ENCODE measurements at regions not wholly inside any gene's neighbourhood (a gene's known extent, or its start where the extent isn't known, plus 50 kb on each side); places are given as distances from the start of the nearest gene placed in this dataset.
"Not testable (repeated sequence)": the region's sequence is repeated elsewhere in the genome, so short reads cannot be mapped to it uniquely, and the experiment has no call there.

DNA sequence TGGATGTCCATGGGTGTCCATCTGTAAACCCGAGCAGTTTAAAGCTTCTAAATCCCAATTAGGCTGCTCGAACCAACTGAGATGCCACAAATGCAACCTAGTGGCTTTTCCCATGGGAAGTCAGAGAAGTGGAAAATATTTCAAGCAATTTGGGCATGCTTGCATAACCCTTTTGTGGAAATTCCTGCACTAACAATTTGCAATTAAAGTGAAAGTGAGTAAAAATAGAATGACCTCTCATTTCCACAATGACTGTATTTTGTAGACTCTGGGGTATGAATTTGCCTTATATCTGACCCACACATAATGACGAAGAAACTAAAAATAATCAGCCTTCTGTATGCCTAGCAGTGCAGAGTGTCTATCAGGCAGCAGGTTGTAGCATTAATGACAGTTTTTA lies 91.8 kb upstream of the TSC22D1 start:
- Histone ChIP-seq H3K4me3 (replicated peaks; ENCODE audit: low read depth, low read length) (no peak overlapping the region), H3K36me3 (ENCODE audit: control insufficient read depth, insufficient read depth, low read length) (no peaks in the 10 kb centered on the region), H3K27me3 (replicated peaks; ENCODE audit: control insufficient read depth, insufficient read depth, low read length) (no peaks in the 10 kb centered on the region)
- no peak for TF ChIP-seq CTCF (IDR thresholded peaks at IDR 0.05; ENCODE audit: insufficient read depth, low read length, poor library complexity, severe bottlenecking)
- peak; percentile 41 for DNase-seq (ENCODE audit: extremely low read depth, insufficient read length)

- H3K36me3 ChIP-seq (ENCODE audit: control insufficient read depth, insufficient read depth, low read length); H3K27me3 ChIP-seq (replicated peaks; ENCODE audit: control insufficient read depth, insufficient read depth, low read length); H3K4me3 ChIP-seq (replicated peaks; ENCODE audit: low read depth, low read length); DNase-seq (ENCODE audit: extremely low read depth, insufficient read length): not testable (repeated sequence)
These were observed 90.4 kb upstream of the TSC22D1 start for GRCh38 chr13:44666538-44666937.

GRCh38 chr13:44664308-44664707 lies 88.2 kb upstream of the TSC22D1 start:
- H3K27me3 ChIP-seq (replicated peaks; ENCODE audit: control insufficient read depth, insufficient read depth, low read length): no peaks in the 10 kb centered on the region
- DNase-seq (ENCODE audit: extremely low read depth, insufficient read length): no peak
- H3K4me3 ChIP-seq (replicated peaks; ENCODE audit: low read depth, low read length): no peak overlapping the region
- no peak for TF ChIP-seq CTCF (IDR thresholded peaks at IDR 0.05; ENCODE audit: insufficient read depth, low read length, poor library complexity, severe bottlenecking)
- H3K36me3 ChIP-seq (ENCODE audit: control insufficient read depth, insufficient read depth, low read length): no peaks in the 10 kb centered on the region

GRCh38 chr13:44662515-44662914 lies 86.4 kb upstream of the TSC22D1 start:
- DNase-seq (ENCODE audit: extremely low read depth, insufficient read length): no peak
- Histone ChIP-seq H3K4me3 (replicated peaks; ENCODE audit: low read depth, low read length) (no peak overlapping the region), H3K27me3 (replicated peaks; ENCODE audit: control insufficient read depth, insufficient read depth, low read length) (no peaks in the 10 kb centered on the region), H3K36me3 (ENCODE audit: control insufficient read depth, insufficient read depth, low read length) (no peaks in the 10 kb centered on the region)
- no peak for TF ChIP-seq CTCF (IDR thresholded peaks at IDR 0.05; ENCODE audit: insufficient read depth, low read length, poor library complexity, severe bottlenecking)

- DNase-seq (ENCODE audit: extremely low read depth, insufficient read length): no peak
- Histone ChIP-seq H3K36me3 (ENCODE audit: control insufficient read depth, insufficient read depth, low read length) (no peaks in the 10 kb centered on the region), H3K27me3 (replicated peaks; ENCODE audit: control insufficient read depth, insufficient read depth, low read length) (no peaks in the 10 kb centered on the region), H3K4me3 (replicated peaks; ENCODE audit: low read depth, low read length) (no peak overlapping the region)
- TF ChIP-seq CTCF (IDR thresholded peaks at IDR 0.05; ENCODE audit: insufficient read depth, low read length, poor library complexity, severe bottlenecking): no peak
These were observed 85.8 kb upstream of the TSC22D1 start for GRCh38 chr13:44661936-44662335.

- Histone ChIP-seq H3K4me3 (replicated peaks; ENCODE audit: low read depth, low read length) (no peak overlapping the region), H3K27me3 (replicated peaks; ENCODE audit: control insufficient read depth, insufficient read depth, low read length) (no peaks in the 10 kb centered on the region), H3K36me3 (ENCODE audit: control insufficient read depth, insufficient read depth, low read length) (no peaks in the 10 kb centered on the region)
- DNase-seq (ENCODE audit: extremely low read depth, insufficient read length): no peak
- TF ChIP-seq CTCF (IDR thresholded peaks at IDR 0.05; ENCODE audit: insufficient read depth, low read length, poor library complexity, severe bottlenecking): no peak
These were observed 83.9 kb upstream of the TSC22D1 start for GRCh38 chr13:44660050-44660449.

All from GM06990 (cell line).